GM18519 (cell line): ENCODE measurements at regions not wholly inside any gene's neighbourhood (a gene's known extent, or its start where the extent isn't known, plus 50 kb on each side); places are given as distances from the start of the nearest gene placed in this dataset.

Source experiments
- ATAC-seq: cut with Tn5 transposase; IDR thresholded peaks from one replicate; pipeline ENCODE4 v1.9.1; 2021; ENCODE audit warnings: mild to moderate bottlenecking, moderate library complexity; ENCODE audit not compliant: unreplicated experiment, low FRiP score

DNA sequence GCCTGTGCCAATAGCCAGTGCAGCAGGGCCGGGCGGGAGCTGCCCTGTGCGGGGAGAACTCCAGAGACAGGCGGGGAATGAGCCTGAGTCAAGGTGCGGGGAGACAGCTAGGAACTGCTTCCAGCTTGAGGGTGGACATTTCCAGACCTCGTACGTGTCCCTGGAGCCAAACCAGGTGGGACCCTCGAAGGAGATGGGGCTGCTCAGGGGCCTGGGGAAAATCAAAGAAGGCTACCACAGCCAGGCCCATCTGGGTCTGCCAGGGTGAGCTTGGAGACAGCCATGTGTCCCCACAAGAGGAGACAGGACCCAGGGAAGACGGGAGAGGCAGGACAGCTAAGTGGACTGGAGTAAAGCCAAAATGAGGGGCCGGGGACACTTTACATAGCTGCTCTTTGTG is 504.9 kb upstream of the MGMT start:
- ATAC-seq = no peak

DNA sequence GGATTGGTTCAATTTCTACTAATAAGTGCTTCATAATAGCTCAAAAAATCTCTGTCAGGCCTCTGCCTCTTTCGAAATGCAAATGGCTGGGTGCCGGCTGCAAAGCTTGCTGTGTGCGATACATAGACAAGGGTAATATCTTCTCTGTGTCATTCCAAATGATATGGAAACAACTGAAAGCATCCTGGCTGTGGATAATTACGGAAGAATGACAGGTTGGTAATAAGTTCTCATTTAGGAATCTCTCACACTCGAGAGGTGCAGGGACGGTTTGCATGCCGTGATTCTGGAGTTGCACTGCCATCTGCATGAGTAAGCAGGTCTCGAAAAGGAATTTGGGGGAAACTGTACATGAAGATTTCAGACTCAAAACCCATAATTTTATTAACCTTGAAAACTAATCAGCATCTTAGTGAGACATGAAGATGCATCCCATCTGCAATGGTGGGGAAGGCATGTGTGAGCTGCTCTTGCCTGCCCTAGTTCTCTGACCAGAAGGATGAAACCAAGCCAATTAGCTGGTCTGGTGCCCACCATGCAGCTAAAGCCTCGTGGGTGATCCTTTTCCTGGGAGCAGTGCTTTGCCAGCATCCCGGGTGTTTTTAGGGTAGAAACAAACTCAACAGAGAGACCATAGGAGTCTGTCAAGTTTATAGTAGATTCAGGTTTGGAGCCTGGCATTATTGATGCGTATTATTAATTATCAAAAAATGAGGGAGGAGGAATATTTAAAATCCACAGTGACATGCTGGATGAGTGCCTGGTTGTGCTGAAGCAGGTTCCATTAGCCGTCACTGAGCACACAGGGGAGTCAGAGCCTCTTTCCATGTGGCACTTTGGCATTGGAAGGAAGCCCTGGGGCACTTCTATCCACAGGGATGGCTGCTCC is 503.6 kb upstream of the MGMT start:
- ATAC-seq = no peak

DNA sequence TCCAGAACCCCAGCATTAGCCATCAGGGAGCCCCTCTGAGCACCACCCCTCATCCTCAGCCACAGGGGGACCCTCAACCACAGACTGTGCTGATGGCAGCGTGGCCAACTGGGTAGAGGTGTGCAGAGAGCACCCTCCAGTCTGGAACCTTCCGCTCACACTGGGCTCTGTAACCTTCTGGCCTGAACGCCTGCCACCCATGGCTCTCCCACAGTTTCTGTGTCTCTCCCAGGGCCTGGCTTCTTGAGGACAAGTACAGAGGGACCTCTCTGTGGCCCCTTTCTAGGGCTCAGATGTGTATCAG is 503.0 kb upstream of the MGMT start:
- no peak for ATAC-seq

DNA sequence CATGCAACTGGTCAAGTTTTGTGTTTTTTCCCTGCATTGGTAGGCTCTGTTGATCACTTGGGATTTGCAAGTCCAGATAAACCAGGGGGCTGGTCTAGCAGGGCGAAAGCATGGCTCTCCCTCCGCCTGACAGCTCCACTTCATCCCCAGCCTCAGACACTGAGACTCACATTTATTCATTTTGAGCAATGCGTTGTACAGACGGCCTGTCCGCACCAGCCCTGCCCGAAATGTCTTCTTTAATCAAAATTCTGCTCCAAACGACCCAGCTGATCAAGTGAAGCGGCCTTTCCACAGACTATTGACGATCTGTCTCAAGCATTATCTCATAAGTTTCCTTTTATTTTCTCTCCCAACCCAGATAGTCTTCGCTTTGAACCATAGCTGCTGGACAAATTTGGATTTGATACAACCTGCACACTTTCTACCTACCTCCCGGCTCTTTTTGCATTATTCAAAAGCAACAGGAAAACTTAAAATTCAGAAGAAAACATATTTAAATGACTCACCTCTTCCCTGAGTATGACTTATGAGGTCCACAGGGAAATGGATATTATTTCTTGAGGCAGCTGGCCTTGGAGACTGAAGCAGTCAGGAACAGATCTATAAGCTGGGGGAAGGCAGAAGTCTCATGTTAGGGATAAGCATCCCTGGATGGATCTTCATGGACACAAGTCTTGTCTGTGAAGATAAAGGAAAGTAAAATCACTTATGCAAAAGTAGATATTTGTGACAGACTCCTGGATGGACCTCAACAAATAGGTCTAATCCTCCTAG is 498.9 kb upstream of the MGMT start:
- no peak for ATAC-seq

DNA sequence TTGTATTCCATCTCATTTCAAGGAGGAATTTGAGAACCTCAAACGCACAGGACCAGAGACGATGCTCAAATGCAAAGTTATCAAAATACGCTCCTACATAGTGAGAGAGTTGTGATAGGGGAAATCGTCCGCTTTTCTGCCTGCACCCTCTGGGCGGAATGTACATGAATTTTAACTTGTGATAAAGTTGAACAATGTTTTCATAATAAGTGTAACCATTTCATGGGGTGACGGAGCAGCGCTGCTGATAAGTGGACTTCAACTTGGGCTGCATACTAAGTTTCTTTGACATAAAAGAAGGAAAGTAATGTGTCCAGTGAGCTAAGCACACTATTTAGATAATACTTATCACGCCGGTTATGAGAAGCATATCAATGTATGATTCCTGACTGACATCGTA is 497.5 kb upstream of the MGMT start:
- no peak for ATAC-seq

DNA sequence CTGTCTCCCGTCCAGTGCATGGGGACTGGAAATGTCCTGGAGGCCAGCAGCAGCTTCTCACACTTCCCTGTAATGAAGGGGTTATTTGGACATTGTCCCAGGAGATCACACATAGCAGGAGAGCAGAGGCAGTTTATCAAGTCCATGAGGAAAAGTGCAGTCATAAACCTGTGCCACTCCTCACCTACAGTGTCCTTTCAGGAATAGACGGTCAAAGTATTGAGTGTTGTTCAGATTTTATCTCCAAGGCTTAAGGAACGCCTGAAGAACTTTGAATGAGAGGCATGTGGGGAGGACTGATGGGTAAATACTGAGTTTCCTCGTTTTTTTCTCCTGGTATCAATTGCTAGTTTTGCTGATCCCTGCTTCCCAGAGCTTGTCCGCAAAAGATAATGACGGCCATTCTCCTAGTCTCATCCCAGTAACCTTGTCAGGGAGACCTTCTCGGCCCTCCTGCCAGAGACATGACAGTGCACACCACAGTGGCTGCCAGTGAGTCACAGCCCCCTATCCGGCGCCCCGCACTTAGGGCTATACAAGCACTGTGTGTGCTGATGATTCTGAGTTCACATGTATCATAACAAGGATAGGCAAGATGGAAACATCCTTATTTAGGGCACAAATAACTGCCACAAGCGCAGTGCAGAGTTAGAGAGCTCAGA is 495.5 kb upstream of the MGMT start:
- ATAC-seq = no peak

DNA sequence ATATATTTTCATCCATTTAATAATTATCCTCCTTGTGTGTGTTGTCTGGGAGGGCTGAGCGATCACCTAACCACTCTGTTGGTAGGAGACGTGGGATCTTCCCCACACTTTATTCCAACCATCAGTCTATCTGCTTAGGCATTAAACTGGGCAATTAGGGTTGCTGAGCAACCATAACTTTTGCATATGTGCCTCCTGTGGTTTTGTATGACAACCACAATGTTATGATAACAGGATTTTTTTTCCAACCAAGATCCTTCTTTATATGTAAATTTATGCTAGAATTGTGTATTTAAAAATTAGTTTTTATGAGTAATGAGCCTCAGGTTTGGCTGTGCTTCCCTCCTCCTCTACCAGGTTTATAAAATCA is 495.0 kb upstream of the MGMT start:
- ATAC-seq = no peak

DNA sequence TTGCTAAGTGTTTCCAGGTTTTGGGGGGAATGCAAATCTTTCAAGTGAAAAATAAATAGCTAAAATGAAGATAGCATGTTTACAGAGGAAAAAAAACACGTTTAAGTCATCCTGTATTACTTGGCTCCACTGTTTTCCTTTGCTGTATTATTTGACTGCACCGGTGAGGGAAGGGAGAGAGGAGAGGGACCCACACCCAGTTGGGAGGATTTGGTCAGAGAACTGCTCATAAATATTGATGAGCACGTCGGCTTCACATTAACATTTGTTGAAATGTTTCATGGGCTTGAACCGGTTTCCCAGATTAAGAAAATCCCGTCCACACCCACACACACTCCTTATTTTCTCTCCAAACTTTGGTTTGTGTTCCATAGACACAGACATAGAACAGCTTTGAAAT is 493.8 kb upstream of the MGMT start:
- no peak for ATAC-seq

DNA sequence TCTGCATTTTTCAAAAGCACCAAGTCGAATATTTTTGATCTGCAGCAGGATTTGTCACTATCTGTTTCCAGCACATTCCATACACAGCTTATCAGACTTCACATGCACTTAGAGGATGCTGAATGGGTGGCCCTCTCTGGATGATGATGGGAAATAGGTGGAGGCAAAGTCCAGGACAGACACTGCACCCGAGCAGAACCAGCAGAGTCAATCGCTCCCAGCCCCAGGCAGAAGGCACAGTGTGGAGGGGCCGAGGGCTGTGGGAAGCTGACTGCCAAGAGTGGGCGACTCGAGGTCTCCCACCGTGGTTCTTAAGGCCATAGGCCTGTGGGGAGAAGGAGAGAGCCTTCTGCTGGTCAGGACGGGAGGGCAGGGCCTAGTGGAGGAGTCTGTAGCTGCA is 490.2 kb upstream of the MGMT start:
- ATAC-seq = no peak

DNA sequence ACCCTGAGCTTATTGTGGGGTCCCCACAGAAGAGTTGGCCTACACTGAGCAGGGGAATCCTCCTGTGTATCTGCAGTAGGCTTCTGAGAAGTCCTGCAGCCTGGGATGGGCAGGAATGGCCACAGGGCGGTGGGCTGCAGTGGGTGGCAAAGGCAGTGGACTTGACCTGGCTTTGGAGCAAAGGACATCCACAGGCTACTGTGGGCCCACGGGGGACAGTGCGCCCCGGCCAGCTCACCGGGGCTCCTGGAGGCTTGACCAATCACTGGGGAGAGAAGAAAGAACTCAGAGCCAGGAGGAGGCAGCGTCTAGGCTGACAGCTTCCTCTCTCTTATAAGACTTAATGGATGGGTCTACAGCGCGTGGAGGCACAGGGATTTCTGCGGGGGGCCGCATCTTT is 488.8 kb upstream of the MGMT start:
- no peak for ATAC-seq

DNA sequence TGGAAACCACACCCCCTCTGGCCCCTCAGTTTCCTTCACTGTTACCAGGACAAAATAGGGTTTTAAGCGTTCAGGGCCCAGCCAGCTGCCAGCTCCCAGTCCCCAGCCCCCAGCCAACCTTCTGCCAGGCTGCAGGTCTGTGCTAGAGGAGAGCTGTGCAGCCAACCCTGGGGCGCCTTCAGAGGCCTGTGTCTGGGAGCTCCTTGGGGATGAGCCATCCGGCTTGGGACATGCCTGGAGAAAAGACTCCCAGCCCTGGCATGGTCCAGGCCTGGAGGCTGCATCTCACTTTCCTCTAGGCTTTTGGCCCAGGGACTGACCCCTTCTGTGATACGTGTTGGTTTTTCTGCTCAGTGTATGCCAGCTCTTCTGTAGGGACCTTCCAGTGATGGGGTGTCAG is 487.6 kb upstream of the MGMT start:
- ATAC-seq = no peak

DNA sequence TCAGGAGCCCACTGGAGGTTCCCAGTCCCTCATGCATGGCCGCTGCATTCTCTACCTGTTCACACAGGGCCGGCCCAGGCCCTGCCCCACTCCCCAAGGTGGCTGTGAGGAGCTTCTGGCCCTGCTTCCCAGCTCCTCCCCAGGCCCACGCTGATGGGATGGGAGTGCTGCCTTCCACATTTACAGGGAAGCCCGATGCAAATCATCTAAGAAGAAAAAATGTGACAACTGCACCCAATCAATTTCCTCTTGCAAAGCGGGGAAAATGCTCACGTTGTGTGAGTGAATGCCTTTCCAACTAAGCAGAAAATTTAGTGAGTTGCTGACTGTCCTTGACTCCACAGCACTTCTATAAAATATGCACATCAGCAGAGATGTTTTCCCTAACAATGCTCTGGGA is 485.8 kb upstream of the MGMT start:
- ATAC-seq = no peak

DNA sequence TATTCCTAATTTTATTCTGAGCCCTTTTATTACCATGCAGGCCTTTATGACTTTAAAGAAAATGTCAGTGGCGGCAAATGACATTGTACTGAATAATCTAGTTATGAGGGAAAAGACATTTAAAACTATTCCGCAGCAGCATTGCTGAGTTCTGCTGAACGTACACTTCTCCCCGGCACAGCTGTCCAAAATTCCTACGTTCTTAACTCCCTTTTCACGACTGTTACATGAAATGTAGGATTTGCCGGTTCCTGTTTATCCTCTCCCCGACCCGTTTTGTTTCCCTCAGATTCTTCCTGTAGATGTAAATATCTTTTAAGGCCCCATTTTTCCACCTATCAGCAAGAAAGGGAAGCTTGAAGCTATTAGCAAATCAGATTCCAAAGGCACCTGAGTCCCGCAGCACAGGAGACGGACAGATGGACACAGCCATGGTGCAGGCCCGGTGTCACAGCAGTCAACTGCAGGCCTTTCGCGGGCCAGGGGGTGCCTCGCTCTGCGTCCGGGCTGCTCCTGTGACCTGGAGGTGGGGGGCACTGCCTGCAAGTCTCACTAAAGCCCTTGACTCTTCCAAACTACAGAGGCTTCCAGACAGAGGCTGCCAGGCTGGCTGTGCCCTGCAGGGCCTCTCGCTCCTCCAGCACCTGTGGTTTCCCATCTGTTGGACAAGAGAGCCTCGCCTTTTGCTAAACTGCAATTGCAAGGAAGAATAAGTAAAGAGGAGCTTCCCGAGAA is 485.0 kb upstream of the MGMT start:
- ATAC-seq = no peak

DNA sequence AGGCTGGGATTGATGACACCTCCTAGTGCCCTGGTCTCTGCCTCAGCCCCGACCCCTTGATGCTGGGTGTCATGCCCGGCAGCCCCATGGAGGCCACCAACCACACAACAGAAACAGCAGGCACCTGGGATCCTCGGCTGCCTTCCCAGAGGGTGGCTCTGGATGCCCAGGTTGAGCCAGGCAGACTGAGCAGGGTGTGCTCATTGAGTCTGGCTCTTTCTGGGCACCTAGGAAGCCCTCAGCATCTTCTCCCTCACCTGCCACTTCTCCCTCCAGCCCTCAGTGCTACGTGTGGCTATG is 484.5 kb upstream of the MGMT start:
- no peak for ATAC-seq

DNA sequence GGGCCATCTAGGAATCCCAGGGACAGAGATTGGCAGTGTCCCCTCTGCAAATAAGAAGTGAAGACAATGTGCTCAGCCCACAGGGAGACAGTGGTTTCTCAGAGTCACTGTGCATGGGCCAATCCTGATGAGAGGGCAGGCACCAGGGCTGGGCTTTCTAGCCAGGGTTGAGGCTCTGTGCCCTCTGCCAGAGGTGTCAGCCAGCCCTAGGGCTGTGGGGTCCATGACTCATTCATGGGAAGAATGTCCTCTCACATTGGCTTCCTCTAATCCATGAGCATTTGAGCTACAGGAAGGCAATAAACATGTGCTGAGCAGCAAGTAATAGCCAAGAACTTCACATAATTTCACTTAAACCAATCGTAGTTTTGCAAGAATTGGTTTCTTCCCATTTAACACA is 482.0 kb upstream of the MGMT start:
- no peak for ATAC-seq

DNA sequence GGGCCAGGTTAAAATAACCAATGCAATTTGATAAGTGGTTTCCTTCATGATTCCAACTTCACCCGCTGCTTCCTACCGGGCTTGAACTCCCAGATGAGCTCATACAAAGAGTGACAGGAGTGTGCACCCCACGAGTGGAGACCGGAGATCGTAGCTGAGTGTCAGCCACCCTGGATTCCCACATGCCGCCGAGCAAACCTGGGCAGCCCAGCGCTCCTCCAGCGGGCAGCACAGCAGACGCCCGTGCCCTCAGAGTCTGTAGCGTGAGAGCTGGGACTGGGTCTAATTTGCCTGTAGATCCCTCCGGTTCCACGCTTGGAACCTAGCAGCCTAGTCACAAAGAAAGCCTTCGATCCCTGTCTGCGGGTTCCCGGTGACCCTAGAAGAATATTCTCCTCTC is 476.1 kb upstream of the MGMT start:
- no peak for ATAC-seq

DNA sequence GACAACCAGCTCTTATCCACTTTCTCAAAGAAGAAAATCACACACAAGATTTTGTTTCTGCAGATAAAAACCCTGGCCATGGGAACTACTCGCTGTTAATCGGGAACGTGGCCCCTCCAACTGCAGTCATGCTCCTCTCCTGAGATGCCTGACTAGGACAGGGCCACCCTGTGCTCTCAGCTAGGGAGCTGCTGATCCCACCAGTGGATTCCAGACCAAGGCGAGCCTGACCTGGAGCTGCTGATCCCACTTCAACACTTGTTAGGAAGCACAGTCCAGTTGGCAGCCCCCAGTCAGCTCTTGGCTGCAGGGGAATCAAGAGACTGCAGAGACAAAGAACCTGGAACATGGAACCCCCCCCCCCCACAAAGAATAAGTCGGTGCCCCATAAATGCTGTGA is 474.3 kb upstream of the MGMT start:
- ATAC-seq = no peak

DNA sequence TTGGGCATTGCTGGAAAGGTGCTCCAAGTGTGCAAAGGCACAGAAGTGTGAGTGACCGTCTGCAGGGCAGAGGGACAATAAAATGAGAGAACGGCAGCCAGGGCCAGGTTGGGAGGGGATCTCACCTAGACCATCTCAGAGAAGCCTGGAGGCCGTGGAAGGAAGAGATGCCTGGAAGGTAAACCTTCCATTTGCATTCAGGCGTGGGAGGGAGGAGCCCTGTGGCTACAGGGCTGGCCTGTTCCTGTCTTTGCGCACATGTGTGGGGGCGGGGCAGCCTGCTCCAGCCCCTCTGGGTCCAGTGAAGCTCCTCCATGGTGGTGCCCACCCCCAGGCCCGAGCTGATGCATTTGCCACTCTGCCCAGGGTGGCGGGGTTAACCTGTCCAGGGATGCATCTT is 473.6 kb upstream of the MGMT start:
- ATAC-seq = no peak

DNA sequence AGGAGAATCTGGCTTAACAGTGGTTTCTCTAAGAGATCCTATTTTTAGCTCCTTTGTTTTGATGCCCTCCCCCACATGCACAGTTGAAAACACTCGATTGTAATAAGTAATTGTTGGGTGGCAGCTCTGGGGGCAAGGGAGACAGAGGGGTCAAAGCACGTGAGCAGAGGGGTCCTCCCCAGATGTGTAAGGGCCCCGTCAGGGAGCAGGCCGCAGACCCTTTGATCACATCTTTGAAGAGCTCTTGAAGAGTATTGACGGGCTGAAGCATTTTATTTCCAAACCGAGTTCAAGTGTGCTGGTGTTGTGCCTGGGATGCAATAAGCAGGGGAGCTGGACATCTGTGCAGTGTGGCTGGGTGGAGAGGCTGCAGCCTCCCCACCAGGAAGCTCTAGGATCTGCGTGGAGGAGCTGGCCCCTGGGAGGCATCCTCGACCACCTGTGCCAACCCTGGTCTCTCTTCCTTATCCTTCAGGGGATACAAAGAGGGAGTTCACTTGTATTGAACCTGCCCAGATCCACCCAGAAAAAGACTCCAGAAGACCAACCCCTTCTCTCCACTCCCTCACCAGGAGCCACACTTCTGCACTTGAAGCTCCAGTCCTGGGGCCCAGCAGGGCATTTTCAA is 473.0 kb upstream of the MGMT start:
- ATAC-seq = no peak

DNA sequence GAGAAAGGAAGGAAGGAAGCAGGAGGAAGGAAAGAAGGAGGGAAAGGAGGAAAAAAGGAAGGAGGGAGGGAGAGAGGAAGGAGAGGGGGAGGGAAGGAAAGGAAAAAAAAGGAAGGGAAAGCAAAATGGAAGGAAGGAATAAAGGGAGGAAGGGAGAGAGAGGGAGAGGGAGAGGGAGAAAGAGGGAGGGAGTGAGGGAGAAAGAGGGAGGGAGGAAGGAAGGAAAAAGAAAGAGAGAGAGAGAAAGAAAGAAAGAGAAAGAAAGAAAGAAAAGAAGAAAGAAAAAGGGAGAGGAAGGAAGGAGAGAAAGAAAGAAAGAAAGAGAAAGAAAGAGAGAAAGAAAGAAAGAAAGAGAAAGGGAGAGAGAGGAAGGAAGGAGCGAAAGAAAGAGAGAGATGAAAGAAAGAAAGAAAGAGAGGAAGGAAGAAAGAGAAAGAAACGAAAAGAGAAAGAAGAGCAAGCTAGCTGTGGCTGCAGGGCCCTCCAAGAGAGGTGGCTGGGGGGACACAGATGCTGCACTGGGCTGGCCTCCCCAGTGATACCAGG is 472.4 kb upstream of the MGMT start:
- ATAC-seq = no peak

DNA sequence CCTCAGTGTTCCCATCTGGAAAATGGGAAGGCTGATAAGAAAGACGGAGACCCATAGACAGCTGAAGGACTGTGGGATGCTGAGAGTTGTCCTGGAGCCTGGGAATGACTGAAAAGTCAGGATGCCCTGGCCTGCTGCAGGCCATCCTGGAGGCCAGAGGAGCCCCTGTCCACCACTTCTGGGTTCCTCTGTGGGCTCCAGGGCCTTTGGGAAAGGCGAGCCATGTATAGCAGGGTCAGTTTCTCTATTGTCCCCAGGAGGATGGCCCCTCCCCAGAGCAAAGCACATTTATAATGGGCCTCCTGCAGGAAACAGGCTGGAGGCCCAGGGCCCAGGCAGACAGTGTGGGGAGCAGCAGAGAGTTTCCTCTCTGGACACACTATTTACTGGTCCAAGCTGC is 471.4 kb upstream of the MGMT start:
- ATAC-seq = no peak
